Neural crest cell (in vitro differentiated cells): ENCODE measurements at regions not wholly inside any gene's neighbourhood (a gene's known extent, or its start where the extent isn't known, plus 50 kb on each side); places are given as distances from the start of the nearest gene placed in this dataset.

Experiments
- DNase-seq: peaks from one replicate; pipeline ENCODE4 v3.0.0; 2021; ENCODE audit warnings: low read depth, mixed read lengths, low spot score
- H3K27ac Mint-ChIP-seq: one replicate; pipeline ENCODE4 v1.8.0; 2021; ENCODE audit warnings: mild to moderate bottlenecking, mixed read lengths; ENCODE audit not compliant: unreplicated experiment
- H3K27me3 Mint-ChIP-seq: 2 replicates; pipeline ENCODE4 v1.8.0; 2021; ENCODE audit warnings: low read depth, mild to moderate bottlenecking, mixed read lengths
- H3K36me3 Mint-ChIP-seq: 2 replicates; pipeline ENCODE4 v1.8.0; 2021; ENCODE audit warnings: low read depth, mild to moderate bottlenecking, mixed read lengths
- H3K4me1 Mint-ChIP-seq: 2 replicates; pipeline ENCODE4 v1.8.0; 2021; ENCODE audit warnings: mixed read lengths
- H3K4me3 Mint-ChIP-seq: one replicate; pipeline ENCODE4 v1.8.0; 2021; ENCODE audit warnings: mild to moderate bottlenecking, mixed read lengths
- H3K9me3 Mint-ChIP-seq: 2 replicates; pipeline ENCODE4 v1.8.0; 2021; ENCODE audit warnings: mixed read lengths
- CTCF ChIP-seq: fragments of 200-600 bp; sonication (generic); conservative IDR thresholded peaks from 2 replicates; pipeline ENCODE4 v1.5.0; 2021; ENCODE audit warnings: antibody characterized with exemption, mild to moderate bottlenecking

GRCh38 chr18:34592961-34593382, 117.1 kb upstream of the DTNA start:
- H3K27me3 Mint-ChIP-seq: no peaks in the 10 kb centered on the region
- peaks cover 15% of the 10 kb centered on the region for H3K4me1 Mint-ChIP-seq
- H3K9me3 Mint-ChIP-seq: no peaks in the 10 kb centered on the region
- no peaks in the 10 kb centered on the region for H3K36me3 Mint-ChIP-seq
- no peak for TF ChIP-seq CTCF
- DNase-seq: peak; percentile 5
- peak overlapping the region; percentile 83 for H3K4me3 Mint-ChIP-seq
- H3K27ac Mint-ChIP-seq: no peak overlapping the region

DNA sequence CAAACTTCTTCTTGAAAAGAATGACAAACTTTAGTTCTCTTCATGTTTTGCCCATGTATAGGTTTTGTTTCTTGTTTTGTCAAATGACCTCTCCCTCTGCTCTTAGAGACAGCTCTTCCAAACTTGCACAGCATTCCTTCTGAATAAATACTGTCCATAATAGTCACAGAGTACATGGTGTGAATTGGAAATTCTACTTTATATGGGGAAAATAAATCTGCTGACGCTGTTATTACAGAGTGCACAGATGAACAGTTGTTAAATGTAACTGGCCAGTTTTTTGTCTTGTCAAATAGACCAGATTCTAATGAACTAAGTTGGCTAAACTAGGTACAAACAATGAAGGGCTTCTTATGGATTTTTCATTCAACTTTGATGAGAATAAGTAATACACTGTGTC, 115.8 kb upstream of the DTNA start:
- H3K4me1 Mint-ChIP-seq: peaks cover 15% of the 10 kb centered on the region
- no peak overlapping the region for H3K4me3 Mint-ChIP-seq
- no peak for DNase-seq
- no peaks in the 10 kb centered on the region for H3K36me3 Mint-ChIP-seq
- H3K27ac Mint-ChIP-seq: no peak overlapping the region
- TF ChIP-seq CTCF: no peak
- H3K27me3 Mint-ChIP-seq: no peaks in the 10 kb centered on the region
- no peaks in the 10 kb centered on the region for H3K9me3 Mint-ChIP-seq

- Mint-ChIP-seq H3K4me3 (no peak overlapping the region), H3K9me3 (no peaks in the 10 kb centered on the region), H3K27me3 (no peaks in the 10 kb centered on the region), H3K36me3 (no peaks in the 10 kb centered on the region), H3K27ac (no peak overlapping the region), H3K4me1 (peaks cover 15% of the 10 kb centered on the region)
- DNase-seq: no peak
- peak; percentile 42 for TF ChIP-seq CTCF
These were observed 114.4 kb upstream of the DTNA start for GRCh38 chr18:34595690-34596089.

- Mint-ChIP-seq H3K36me3 (no peaks in the 10 kb centered on the region), H3K27ac (no peak overlapping the region)
- no peak for TF ChIP-seq CTCF
These were observed 111.9 kb upstream of the DTNA start for GRCh38 chr18:34598120-34598635.

DNA sequence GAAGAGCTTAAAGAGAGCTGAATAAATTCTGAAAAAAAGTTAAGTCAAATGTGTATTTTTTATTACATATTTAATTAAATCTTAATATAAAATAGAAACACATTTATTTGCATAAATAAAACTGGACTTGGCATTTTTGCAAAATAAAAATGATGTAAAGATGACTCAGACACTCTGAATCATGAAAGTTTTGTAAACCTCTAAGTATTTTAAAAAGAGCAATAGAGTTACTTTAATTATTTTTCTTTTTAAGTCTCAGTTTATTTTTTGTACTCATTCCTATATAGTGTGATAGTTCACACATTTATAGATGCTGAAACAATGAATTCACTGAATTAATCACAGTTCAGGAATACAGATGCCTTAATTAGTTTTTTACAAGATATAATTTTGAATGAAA, 109.9 kb upstream of the DTNA start:
- Mint-ChIP-seq H3K4me3 (no peak overlapping the region), H3K27me3 (no peaks in the 10 kb centered on the region), H3K36me3 (no peaks in the 10 kb centered on the region), H3K27ac (no peak overlapping the region), H3K4me1 (no peaks in the 10 kb centered on the region), H3K9me3 (no peaks in the 10 kb centered on the region)
- DNase-seq: no peak
- TF ChIP-seq CTCF: no peak

More at GRCh38 chr18:34598120-34598635, 111.9 kb upstream of the DTNA start:
- no peak for DNase-seq
- peaks cover 6% of the 10 kb centered on the region for H3K4me1 Mint-ChIP-seq
- no peaks in the 10 kb centered on the region for H3K27me3 Mint-ChIP-seq
- no peaks in the 10 kb centered on the region for H3K9me3 Mint-ChIP-seq
- no peak overlapping the region for H3K4me3 Mint-ChIP-seq
